ENCODE measurements at regions not wholly inside any gene's neighbourhood (a gene's known extent, or its start where the extent isn't known, plus 50 kb on each side); places are given as distances from the start of the nearest gene placed in this dataset.
"Not testable (repeated sequence)": the region's sequence is repeated elsewhere in the genome, so short reads cannot be mapped to it uniquely, and the experiment has no call there.

- ChIA-PET CTCF (no interaction called here), POLR2A (no interaction called here)
- Mint-ChIP-seq H3K4me1 (ENCODE audit: low read depth) (no peaks in the 10 kb centered on the region), H3K36me3 (no peaks in the 10 kb centered on the region), H3K27me3 (peaks cover 9% of the 10 kb centered on the region), H3K9me3 (peaks cover 2% of the 10 kb centered on the region), H3K27ac (no peak overlapping the region), H3K4me3 (no peak overlapping the region)
- no peak for DNase-seq
- intact Hi-C loops (cut with micrococcal nuclease): no loop called here
These were observed 134.6 kb downstream of the TSEN15 start for GRCh38 chr1:184186167-184186566.

- no peak for DNase-seq
- H3K36me3 Mint-ChIP-seq: no peaks in the 10 kb centered on the region
- no peak overlapping the region for H3K27ac Mint-ChIP-seq
- ChIA-PET POLR2A (no interaction called here), CTCF (no interaction called here)
- intact Hi-C loops (cut with micrococcal nuclease): no loop called here
- no peaks in the 10 kb centered on the region for H3K4me1 Mint-ChIP-seq (ENCODE audit: low read depth)
- H3K9me3 Mint-ChIP-seq: peaks cover 2% of the 10 kb centered on the region
- H3K4me3 Mint-ChIP-seq: no peak overlapping the region
- peaks cover 10% of the 10 kb centered on the region for H3K27me3 Mint-ChIP-seq
These were observed 135.6 kb downstream of the TSEN15 start for GRCh38 chr1:184187097-184187496.

DNA sequence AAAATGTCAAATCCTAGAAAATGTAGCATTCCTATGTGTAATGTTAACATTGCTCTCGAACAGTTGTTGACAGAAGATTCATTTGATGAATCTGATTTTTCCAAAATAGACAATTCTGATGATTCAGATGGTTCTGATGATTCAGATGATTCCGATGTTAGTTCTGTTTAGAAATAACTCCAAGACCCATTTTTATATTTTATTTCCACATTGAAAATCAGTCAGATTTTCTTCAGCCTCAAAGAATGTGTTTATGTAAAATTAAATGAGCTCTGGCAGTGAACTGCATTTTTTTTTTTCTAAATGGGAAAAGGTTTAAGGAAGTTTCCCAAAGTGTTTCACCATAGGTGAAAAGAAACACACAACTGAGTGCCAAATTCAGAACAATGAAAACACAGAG, 136.5 kb downstream of the TSEN15 start:
- Mint-ChIP-seq H3K27me3 (peaks cover 10% of the 10 kb centered on the region), H3K9me3 (peaks cover 2% of the 10 kb centered on the region), H3K36me3 (no peaks in the 10 kb centered on the region), H3K4me3 (no peak overlapping the region), H3K4me1 (ENCODE audit: low read depth) (no peaks in the 10 kb centered on the region), H3K27ac (no peak overlapping the region)
- intact Hi-C loops (cut with micrococcal nuclease): no loop called here
- ChIA-PET CTCF (no interaction called here), POLR2A (no interaction called here)
- DNase-seq: no peak

DNA sequence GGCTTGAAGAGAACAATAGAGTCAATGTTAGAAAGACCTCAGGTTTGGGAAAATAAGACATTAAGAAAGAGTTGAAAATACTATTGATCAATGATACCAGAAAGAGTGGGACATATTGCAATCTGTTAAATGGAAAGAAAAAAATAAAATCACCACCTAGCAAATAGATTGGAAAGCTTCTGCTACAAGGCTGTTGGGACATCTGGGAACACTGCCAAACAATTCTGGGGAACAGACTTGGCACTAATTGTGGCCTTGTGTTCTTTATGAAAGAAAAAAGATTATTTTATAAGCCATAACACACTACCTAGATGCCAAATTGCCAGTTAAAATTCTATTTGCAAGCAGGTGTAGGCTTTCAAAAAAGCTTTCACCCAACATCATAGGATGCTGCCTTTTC, 137.8 kb downstream of the TSEN15 start:
- no peaks in the 10 kb centered on the region for H3K36me3 Mint-ChIP-seq
- peaks cover 16% of the 10 kb centered on the region for H3K27me3 Mint-ChIP-seq
- no peaks in the 10 kb centered on the region for H3K4me1 Mint-ChIP-seq (ENCODE audit: low read depth)
- no peak for DNase-seq
- POLR2A ChIA-PET: no interaction called here
- no peak overlapping the region for H3K4me3 Mint-ChIP-seq
- intact Hi-C loops (cut with micrococcal nuclease): no loop called here
- H3K27ac Mint-ChIP-seq: no peak overlapping the region
- CTCF ChIA-PET: no interaction called here
- peaks cover 2% of the 10 kb centered on the region for H3K9me3 Mint-ChIP-seq

DNA sequence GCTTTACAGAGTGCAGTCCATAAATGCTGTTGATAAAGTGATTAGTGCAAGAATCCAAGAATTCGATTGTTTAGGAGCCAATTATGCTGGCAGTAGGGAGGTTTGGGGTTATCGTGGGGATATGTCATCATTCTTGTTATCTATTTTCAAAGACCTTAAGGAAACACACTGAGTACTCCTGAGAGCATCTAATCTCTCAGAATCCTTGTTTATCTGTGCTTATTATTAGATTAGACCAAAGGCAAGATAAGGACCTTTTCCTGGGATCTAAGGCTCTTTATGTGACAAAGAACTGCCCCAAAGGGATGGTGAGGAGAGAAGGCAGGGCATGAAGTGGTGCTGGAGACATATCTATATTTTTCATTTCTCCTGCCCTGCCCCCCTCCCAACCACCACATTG, 139.1 kb downstream of the TSEN15 start:
- H3K9me3 Mint-ChIP-seq: no peaks in the 10 kb centered on the region
- no peak overlapping the region for H3K4me3 Mint-ChIP-seq
- H3K4me1 Mint-ChIP-seq (ENCODE audit: low read depth): no peaks in the 10 kb centered on the region
- H3K27ac Mint-ChIP-seq: no peak overlapping the region
- CTCF ChIA-PET: no interaction called here
- POLR2A ChIA-PET: no interaction called here
- no peaks in the 10 kb centered on the region for H3K36me3 Mint-ChIP-seq
- H3K27me3 Mint-ChIP-seq: peaks cover 12% of the 10 kb centered on the region
- DNase-seq: no peak
- intact Hi-C loops (cut with micrococcal nuclease): no loop called here

DNA sequence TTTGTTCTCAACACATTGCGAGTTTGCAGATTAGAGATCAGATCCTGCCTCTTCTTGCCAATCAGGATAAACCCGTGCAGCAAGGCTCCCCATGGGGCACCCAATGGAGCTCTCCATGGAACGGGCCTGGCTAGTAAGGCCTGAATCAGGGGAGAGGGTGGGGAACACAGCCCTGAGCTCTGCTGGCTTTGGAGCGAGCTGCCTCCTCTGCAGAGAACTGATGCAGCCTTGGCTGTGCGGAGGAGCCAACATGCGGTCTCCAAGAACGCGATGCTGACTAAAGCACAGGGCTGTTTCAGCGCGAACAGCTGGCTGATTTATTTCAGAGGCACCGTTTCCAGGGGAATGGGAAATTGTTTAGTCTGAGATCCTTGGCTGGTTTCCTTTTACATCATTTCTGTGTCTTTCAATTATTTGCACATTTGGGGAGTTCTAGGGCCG, 139.7 kb downstream of the TSEN15 start:
- CTCF ChIA-PET: no interaction called here
- POLR2A ChIA-PET: no interaction called here
- H3K27me3 Mint-ChIP-seq: peaks cover 11% of the 10 kb centered on the region
- no peaks in the 10 kb centered on the region for H3K4me1 Mint-ChIP-seq (ENCODE audit: low read depth)
- intact Hi-C loops (cut with micrococcal nuclease): no loop called here
- no peaks in the 10 kb centered on the region for H3K9me3 Mint-ChIP-seq
- no peak overlapping the region for H3K4me3 Mint-ChIP-seq
- H3K27ac Mint-ChIP-seq: no peak overlapping the region
- DNase-seq: no peak
- H3K36me3 Mint-ChIP-seq: no peaks in the 10 kb centered on the region

- no peaks in the 10 kb centered on the region for H3K4me1 Mint-ChIP-seq (ENCODE audit: low read depth)
- no peaks in the 10 kb centered on the region for H3K9me3 Mint-ChIP-seq
- no peak overlapping the region for H3K27ac Mint-ChIP-seq
- DNase-seq: no peak
- POLR2A ChIA-PET: no interaction called here
- no peak overlapping the region for H3K4me3 Mint-ChIP-seq
- intact Hi-C loops (cut with micrococcal nuclease): no loop called here
- H3K27me3 Mint-ChIP-seq: peaks cover 11% of the 10 kb centered on the region
- H3K36me3 Mint-ChIP-seq: no peaks in the 10 kb centered on the region
- CTCF ChIA-PET: no interaction called here
These were observed 141.3 kb downstream of the TSEN15 start for GRCh38 chr1:184192796-184193195.

DNA sequence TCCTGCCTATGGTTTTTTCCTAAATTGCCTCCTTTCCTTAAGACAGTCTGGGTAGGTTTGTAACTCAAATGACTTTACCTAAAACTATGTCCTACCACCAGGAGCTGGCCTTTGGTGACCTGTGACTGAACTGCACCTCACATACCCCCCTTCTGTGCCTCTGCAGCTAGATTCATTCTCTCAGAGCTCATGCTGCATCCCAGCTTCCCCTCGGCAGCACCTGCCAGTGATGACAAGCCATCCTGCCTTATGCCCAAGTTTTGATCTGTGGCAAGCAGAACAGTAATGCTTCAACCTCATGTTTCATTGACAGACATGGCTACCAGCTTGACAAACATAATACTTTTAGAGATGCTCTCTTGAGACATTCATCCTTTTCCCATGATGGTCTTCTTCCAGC, 141.9 kb downstream of the TSEN15 start:
- intact Hi-C loops (cut with micrococcal nuclease): no loop called here
- ChIA-PET POLR2A (no interaction called here), CTCF (no interaction called here)
- no peaks in the 10 kb centered on the region for H3K4me1 Mint-ChIP-seq (ENCODE audit: low read depth)
- H3K4me3 Mint-ChIP-seq: no peak overlapping the region
- H3K27me3 Mint-ChIP-seq: peaks cover 11% of the 10 kb centered on the region
- no peak overlapping the region for H3K27ac Mint-ChIP-seq
- H3K36me3 Mint-ChIP-seq: no peaks in the 10 kb centered on the region
- no peak for DNase-seq
- H3K9me3 Mint-ChIP-seq: no peaks in the 10 kb centered on the region

DNA sequence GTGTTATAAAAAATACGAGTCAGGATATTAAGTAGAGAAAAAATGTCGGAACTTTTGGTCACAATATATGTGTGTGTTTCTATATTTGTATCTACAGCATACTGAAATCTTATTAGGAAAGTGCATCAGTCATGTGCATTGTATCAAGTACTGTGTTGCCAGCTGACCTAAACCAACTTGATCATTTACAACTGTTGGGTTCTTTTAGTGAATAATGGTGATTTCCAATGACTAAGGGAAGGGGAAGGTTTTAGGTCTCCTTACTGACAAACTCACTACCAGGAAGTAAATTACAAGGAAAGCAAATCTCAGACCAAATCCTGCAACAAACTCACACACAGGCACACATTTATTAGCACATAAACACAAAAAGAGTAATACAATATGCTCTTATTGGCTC, 142.7 kb downstream of the TSEN15 start:
- intact Hi-C loops (cut with micrococcal nuclease): no loop called here
- Mint-ChIP-seq H3K36me3 (no peaks in the 10 kb centered on the region), H3K9me3 (no peaks in the 10 kb centered on the region), H3K4me3 (no peak overlapping the region), H3K4me1 (ENCODE audit: low read depth) (no peaks in the 10 kb centered on the region), H3K27ac (no peak overlapping the region), H3K27me3 (peaks cover 8% of the 10 kb centered on the region)
- DNase-seq: no peak
- CTCF ChIA-PET: no interaction called here
- POLR2A ChIA-PET: no interaction called here

GRCh38 chr1:184195722-184196121, 144.2 kb downstream of the TSEN15 start:
- H3K4me1 Mint-ChIP-seq (ENCODE audit: low read depth); POLR2A ChIA-PET; H3K27me3 Mint-ChIP-seq; H3K27ac Mint-ChIP-seq; H3K4me3 Mint-ChIP-seq; DNase-seq; H3K9me3 Mint-ChIP-seq; intact Hi-C loops (cut with micrococcal nuclease); CTCF ChIA-PET; H3K36me3 Mint-ChIP-seq: not testable (repeated sequence)

GRCh38 chr1:184197831-184198230, 146.3 kb downstream of the TSEN15 start:
- no peak overlapping the region for H3K4me3 Mint-ChIP-seq
- intact Hi-C loops (cut with micrococcal nuclease): no loop called here

DNA sequence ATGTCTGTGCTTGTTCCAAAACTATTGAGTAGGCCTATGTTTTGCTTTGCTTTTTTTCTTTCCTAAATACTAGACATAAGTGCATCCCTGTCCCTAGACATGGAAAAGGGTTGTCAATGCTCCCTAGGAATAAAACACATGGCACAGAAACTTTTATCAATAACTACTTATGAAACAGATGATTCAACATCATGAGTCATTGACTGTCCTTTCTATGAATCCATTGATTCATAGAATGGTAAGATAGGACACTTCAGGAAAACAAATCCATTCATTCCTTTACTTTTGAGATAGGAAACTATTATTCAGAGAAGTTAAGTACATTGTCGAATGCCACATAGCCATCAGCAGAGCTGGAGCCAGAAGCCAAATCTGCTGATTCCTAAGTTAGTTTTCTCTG, 147.5 kb downstream of the TSEN15 start:
- no peaks in the 10 kb centered on the region for H3K36me3 Mint-ChIP-seq
- no peaks in the 10 kb centered on the region for H3K9me3 Mint-ChIP-seq
- ChIA-PET POLR2A (no interaction called here), CTCF (interaction anchor here (1.8 kb wide), 1 partner anchor 23 kb away, joined by 6 read pairs; no protein-coding TSS in a partner anchor)
- no peak overlapping the region for H3K27ac Mint-ChIP-seq
- H3K4me3 Mint-ChIP-seq: no peak overlapping the region
- intact Hi-C loops (cut with micrococcal nuclease): no loop called here
- no peaks in the 10 kb centered on the region for H3K4me1 Mint-ChIP-seq (ENCODE audit: low read depth)
- no peak for DNase-seq
- H3K27me3 Mint-ChIP-seq: peaks cover 2% of the 10 kb centered on the region

More at GRCh38 chr1:184197831-184198230, 146.3 kb downstream of the TSEN15 start:
- Mint-ChIP-seq H3K36me3 (no peaks in the 10 kb centered on the region), H3K27me3 (peaks cover 8% of the 10 kb centered on the region), H3K9me3 (no peaks in the 10 kb centered on the region), H3K27ac (no peak overlapping the region), H3K4me1 (ENCODE audit: low read depth) (no peaks in the 10 kb centered on the region)
- POLR2A ChIA-PET: no interaction called here
- no peak for DNase-seq
- CTCF ChIA-PET: no interaction called here

DNA sequence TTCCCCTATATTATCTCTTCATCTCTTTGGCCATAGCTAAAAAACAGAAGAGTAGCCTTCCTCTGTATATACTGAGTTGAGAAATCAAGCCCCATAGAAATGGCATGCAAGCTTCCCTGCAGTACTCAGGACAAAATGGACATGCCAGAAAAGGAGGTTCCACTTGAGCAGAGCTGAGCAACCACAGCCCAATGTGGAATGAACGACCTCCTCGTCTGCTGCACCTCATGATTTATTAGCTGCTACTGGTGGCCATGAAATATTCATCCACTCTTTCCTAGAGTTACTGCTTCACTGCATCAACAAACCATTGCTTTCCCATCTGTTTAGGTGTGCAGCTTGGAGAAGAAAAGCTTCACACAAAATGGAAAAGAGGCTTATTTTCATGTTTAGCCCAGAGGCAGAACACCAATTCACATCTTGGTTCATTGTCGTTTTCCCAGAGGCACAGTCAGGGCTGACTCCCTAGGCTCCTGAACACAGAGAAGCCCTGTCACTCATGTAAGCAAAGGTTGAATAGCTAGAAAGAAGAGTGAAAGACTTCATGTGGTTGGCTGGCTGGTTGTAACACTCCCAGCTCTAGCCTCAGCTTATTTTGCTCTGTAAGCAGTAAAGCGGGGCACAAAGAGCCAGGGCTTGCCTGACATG, 148.0 kb downstream of the TSEN15 start:
- Mint-ChIP-seq H3K9me3 (no peaks in the 10 kb centered on the region), H3K27me3 (peaks cover 2% of the 10 kb centered on the region), H3K27ac (no peak overlapping the region), H3K4me1 (ENCODE audit: low read depth) (no peaks in the 10 kb centered on the region), H3K36me3 (no peaks in the 10 kb centered on the region), H3K4me3 (no peak overlapping the region)
- intact Hi-C loops (cut with micrococcal nuclease): loop anchor here (5.0 kb wide), 1 partner anchor 37 kb away; no protein-coding TSS in a partner anchor
- ChIA-PET POLR2A (no interaction called here), CTCF (interaction anchor here (1.8 kb wide), 1 partner anchor 23 kb away, joined by 6 read pairs; no protein-coding TSS in a partner anchor)
- DNase-seq: no peak
